ENCODE measurements at regions not wholly inside any gene's neighbourhood (a gene's known extent, or its start where the extent isn't known, plus 50 kb on each side); places are given as distances from the start of the nearest gene placed in this dataset.

DNA sequence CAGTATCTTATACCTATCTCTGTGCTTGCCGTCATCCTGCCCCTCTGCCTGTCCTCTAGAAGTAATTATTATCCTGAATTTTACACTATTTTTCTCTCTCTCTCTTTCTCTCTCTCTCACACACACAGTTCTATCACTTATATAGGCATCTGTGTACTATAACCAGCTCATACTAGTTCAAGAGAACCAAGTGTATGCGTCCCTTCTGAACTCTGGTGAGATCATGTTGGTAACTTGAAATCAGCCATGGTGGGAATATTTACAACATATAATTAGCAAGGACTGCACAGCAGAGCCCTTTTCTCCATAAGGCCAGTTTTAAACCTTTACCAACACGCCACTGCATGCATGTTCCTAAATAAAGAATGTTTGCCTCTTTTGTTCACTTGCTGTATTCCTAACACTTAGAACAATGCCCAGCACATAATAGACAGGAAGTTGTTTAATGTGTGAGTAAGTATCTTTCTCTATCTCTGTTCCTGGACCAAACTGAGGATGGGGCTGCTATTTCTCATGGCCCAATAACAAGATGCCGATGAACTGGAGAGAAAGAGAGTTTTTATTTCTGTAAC, 51.1 kb upstream of the IL21 start:
- Histone ChIP-seq H3K36me3 (no peaks in the 10 kb centered on the region), H3K4me3 (no peak overlapping the region), H3K27ac (no peak overlapping the region), H3K4me1 (peaks cover 0 to 3% (median 2%) of the 10 kb centered on the region in 4 donors), H3K27me3 (no peaks in the 10 kb centered on the region), H3K9me3 (no peaks in the 10 kb centered on the region)
- in situ Hi-C loops (cut with MboI; ENCODE audit: low pct_ligation_motif_present in 1 of 4, low pct_unique_long_range_greater_than_20kb in 1 of 4, low sequenced_read_pairs in 3 of 4) (no loop called here), intact Hi-C loops (cut with DNase I; ENCODE audit: low total_unique reads) (loop anchor here (2.0 kb wide), 1 partner anchor 61 kb away; no protein-coding TSS in a partner anchor)
- 84 to 90% methylated on average over 4 of the region's 4 CpGs for WGBS, 2 donors (ENCODE audit: low coverage in 1 of 2)
- TF ChIP-seq EP300 (IDR thresholded peaks at IDR 0.05; ENCODE audit: low read depth) (no peak), POLR2A (IDR thresholded peaks at IDR 0.05) (no peak), POLR2AphosphoS5 (IDR thresholded peaks at IDR 0.05) (no peak), CTCF (IDR thresholded peaks at IDR 0.05) (no peak)
- no peak for DNase-seq

DNA sequence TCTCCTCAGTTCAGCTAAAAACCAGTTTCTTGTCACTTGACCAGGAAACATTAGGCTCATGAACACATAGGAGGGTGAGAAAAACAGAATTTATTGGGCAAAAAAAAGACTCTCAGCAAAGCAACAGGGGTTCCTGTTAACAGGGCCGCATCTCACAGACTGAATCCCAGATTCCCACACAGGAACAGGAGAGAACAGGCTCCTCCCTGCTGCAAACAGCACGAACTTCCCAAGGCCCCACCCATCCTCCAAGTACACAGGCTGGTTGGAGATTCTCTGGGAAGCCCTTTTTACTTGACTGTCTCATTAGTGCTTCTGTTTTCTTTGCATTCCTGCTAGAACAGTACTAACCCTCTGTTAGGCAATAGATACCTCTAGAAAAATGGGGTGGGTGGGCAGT, 52.4 kb upstream of the IL21 start:
- Histone ChIP-seq H3K9me3 (no peaks in the 10 kb centered on the region), H3K36me3 (no peaks in the 10 kb centered on the region), H3K4me3 (no peak overlapping the region), H3K27me3 (no peaks in the 10 kb centered on the region), H3K4me1 (peaks cover 0 to under 1% (median 0%) of the 10 kb centered on the region in 4 donors), H3K27ac (no peak overlapping the region)
- intact Hi-C loops (cut with DNase I; ENCODE audit: low total_unique reads) (no loop called here), in situ Hi-C loops (cut with MboI; ENCODE audit: low pct_ligation_motif_present in 1 of 4, low pct_unique_long_range_greater_than_20kb in 1 of 4, low sequenced_read_pairs in 3 of 4) (no loop called here)
- WGBS, 2 donors (ENCODE audit: low coverage in 1 of 2) = 54% methylated on average over 2 of the region's 2 CpGs; no CpG with 5 or more reads in 1 of the 2 donors
- DNase-seq = no peak
- TF ChIP-seq EP300 (IDR thresholded peaks at IDR 0.05; ENCODE audit: low read depth) = no peak
- TF ChIP-seq CTCF (IDR thresholded peaks at IDR 0.05) = no peak
- no peak for TF ChIP-seq POLR2AphosphoS5 (IDR thresholded peaks at IDR 0.05)
- no peak for TF ChIP-seq POLR2A (IDR thresholded peaks at IDR 0.05)

- H3K27ac ChIP-seq = no peak overlapping the region
- no peak overlapping the region for H3K4me3 ChIP-seq
- TF ChIP-seq POLR2A (IDR thresholded peaks at IDR 0.05) = no peak
- TF ChIP-seq POLR2AphosphoS5 (IDR thresholded peaks at IDR 0.05) = no peak
- no peak for TF ChIP-seq CTCF (IDR thresholded peaks at IDR 0.05)
- TF ChIP-seq EP300 (IDR thresholded peaks at IDR 0.05; ENCODE audit: low read depth) = no peak
- intact Hi-C loops (cut with DNase I; ENCODE audit: low total_unique reads) = no loop called here
- H3K27me3 ChIP-seq = no peaks in the 10 kb centered on the region
- H3K9me3 ChIP-seq = no peaks in the 10 kb centered on the region
- DNase-seq = no peak
- WGBS, 2 donors (ENCODE audit: low coverage in 1 of 2) = 38 to 86% methylated on average over 1 of the region's 1 CpG
- in situ Hi-C loops (cut with MboI; ENCODE audit: low pct_ligation_motif_present in 1 of 4, low pct_unique_long_range_greater_than_20kb in 1 of 4, low sequenced_read_pairs in 3 of 4) = no loop called here
- H3K4me1 ChIP-seq = no peaks in the 10 kb centered on the region
- H3K36me3 ChIP-seq = no peaks in the 10 kb centered on the region
Observed at GRCh38 chr4:122674371-122674770, 53.5 kb upstream of the IL21 start.

DNA sequence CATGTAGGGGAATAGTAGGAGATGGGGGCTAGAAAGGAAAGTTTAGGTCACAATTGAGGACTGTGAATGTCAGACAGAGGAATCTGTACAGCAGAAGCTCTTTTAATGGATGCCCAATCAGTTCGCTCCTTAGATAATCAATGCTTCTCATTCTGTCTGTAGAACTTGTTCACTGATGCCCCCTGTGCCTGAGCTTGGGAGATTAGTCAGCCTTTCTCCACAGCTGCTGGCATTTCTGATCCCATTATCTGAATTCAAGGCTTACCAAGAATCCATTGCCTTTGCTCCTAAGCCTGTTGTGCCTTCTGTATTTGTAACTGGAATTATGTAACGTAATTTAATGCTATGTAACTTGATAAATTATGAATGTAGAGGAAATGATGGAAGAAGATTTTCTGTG, 53.2 kb upstream of the BBS12 start:
- Histone ChIP-seq H3K36me3 (no peaks in the 10 kb centered on the region), H3K4me1 (no peaks in the 10 kb centered on the region), H3K27ac (no peak overlapping the region), H3K9me3 (no peaks in the 10 kb centered on the region), H3K27me3 (no peaks in the 10 kb centered on the region), H3K4me3 (no peak overlapping the region)
- in situ Hi-C loops (cut with MboI; ENCODE audit: low pct_ligation_motif_present in 1 of 4, low pct_unique_long_range_greater_than_20kb in 1 of 4, low sequenced_read_pairs in 3 of 4) = no loop called here
- 90 to 95% methylated on average over 1 to 2 of the region's 2 CpGs for WGBS, 2 donors (ENCODE audit: low coverage in 1 of 2)
- intact Hi-C loops (cut with DNase I; ENCODE audit: low total_unique reads) = no loop called here
- TF ChIP-seq POLR2A (IDR thresholded peaks at IDR 0.05) (no peak), EP300 (IDR thresholded peaks at IDR 0.05; ENCODE audit: low read depth) (no peak), CTCF (IDR thresholded peaks at IDR 0.05) (no peak), POLR2AphosphoS5 (IDR thresholded peaks at IDR 0.05) (no peak)
- DNase-seq = no peak
